ENCODE measurements at regions not wholly inside any gene's neighbourhood (a gene's known extent, or its start where the extent isn't known, plus 50 kb on each side); places are given as distances from the start of the nearest gene placed in this dataset.
A peak's percentile ranks its signal among the peaks of the same experiment; 100 is the strongest.

DNA sequence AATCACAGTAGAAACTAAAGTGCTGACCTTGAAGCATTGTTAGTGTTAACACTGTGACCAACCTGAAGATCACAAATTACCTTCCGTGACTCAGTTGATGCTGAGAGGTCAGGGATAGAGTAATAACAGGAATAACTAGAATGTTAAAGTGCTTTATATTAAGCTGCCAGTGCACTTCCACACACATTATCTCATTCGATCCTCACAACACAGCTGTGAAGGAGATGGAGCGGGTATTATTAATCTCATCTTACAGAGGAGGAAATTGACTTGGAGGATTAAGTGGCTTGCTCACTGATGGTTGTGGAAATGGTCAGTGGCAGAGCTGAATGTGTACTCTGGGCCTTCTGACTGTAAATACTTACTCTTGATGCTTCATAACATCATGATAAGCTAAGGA, 252.5 kb upstream of the DMRT1 start:
- DNase-seq (ENCODE audit: low read depth, low spot score) = no peak
- no peak for TF ChIP-seq CTCF (IDR thresholded peaks at IDR 0.05; ENCODE audit: low read depth, low read length)
- in situ Hi-C loops (cut with HindIII; ENCODE audit: low sequenced_read_pairs) = no loop called here
- no peak overlapping the region for H3K4me3 ChIP-seq (ENCODE audit: low read depth, low read length)

- TF ChIP-seq CTCF (IDR thresholded peaks at IDR 0.05; ENCODE audit: low read depth, low read length) = no peak
- DNase-seq (ENCODE audit: low read depth, low spot score) = peak; percentile 50
- in situ Hi-C loops (cut with HindIII; ENCODE audit: low sequenced_read_pairs) = no loop called here
- H3K4me3 ChIP-seq (ENCODE audit: low read depth, low read length) = no peak overlapping the region
Observed at GRCh38 chr9:589723-590122, 251.8 kb upstream of the DMRT1 start.

DNA sequence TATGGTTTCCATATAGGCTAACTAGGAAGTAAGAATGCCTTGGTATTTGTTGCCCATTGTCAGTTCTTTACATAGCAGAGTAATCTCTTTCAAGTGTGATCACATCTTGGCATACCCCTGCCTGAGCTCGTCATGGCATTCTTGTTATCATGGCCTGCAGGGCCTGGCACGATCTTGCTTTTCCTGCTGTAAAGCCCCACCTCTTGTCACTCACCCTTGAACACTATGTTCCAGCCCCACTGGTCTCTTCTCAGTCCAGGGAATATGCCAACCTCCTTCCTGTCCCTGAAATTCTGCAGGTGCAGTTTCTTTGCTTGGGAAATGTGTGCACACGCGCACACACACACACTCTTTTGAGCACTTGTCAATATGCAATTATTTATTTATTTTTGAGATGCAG, 250.2 kb upstream of the DMRT1 start:
- DNase-seq (ENCODE audit: low read depth, low spot score) = no peak
- in situ Hi-C loops (cut with HindIII; ENCODE audit: low sequenced_read_pairs) = no loop called here
- TF ChIP-seq CTCF (IDR thresholded peaks at IDR 0.05; ENCODE audit: low read depth, low read length) = no peak
- H3K4me3 ChIP-seq (ENCODE audit: low read depth, low read length) = no peak overlapping the region

- no peak for TF ChIP-seq CTCF (IDR thresholded peaks at IDR 0.05; ENCODE audit: low read depth, low read length)
- in situ Hi-C loops (cut with HindIII; ENCODE audit: low sequenced_read_pairs) = no loop called here
- H3K4me3 ChIP-seq (ENCODE audit: low read depth, low read length) = no peak overlapping the region
- DNase-seq (ENCODE audit: low read depth, low spot score) = no peak
Observed at GRCh38 chr9:592225-592624, 249.3 kb upstream of the DMRT1 start.

DNA sequence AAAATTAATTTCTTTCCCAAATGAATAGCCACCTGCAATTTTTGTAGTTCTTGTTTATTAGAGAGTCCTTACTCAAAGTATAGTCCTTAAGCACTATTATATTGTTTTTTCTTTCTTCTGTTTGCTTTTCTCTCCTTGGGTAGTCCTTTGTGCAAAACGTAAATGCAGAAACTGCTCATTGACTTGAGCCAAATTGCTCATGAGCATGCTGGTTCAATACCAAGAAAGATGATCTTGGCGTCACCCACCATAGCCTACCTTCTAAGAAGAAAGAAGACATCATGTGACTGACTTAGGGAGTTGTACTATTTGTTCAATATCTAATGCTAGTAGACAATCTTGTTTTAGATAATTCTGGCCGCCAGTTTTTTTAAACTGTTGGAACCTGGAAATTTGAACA, 248.8 kb upstream of the DMRT1 start:
- in situ Hi-C loops (cut with HindIII; ENCODE audit: low sequenced_read_pairs) = no loop called here
- TF ChIP-seq CTCF (IDR thresholded peaks at IDR 0.05; ENCODE audit: low read depth, low read length) = no peak

GRCh38 chr9:593809-594208, 247.7 kb upstream of the DMRT1 start:
- in situ Hi-C loops (cut with HindIII; ENCODE audit: low sequenced_read_pairs) = no loop called here
- no peak for TF ChIP-seq CTCF (IDR thresholded peaks at IDR 0.05; ENCODE audit: low read depth, low read length)
- H3K4me3 ChIP-seq (ENCODE audit: low read depth, low read length) = no peak overlapping the region
- no peak for DNase-seq (ENCODE audit: low read depth, low spot score)

More for the DNA sequence above, 248.8 kb upstream of the DMRT1 start:
- H3K4me3 ChIP-seq (ENCODE audit: low read depth, low read length) = no peak overlapping the region
- no peak for DNase-seq (ENCODE audit: low read depth, low spot score)

GRCh38 chr9:596703-597102, 244.8 kb upstream of the DMRT1 start:
- no peak overlapping the region for H3K4me3 ChIP-seq (ENCODE audit: low read depth, low read length)
- no peak for DNase-seq (ENCODE audit: low read depth, low spot score)
- no peak for TF ChIP-seq CTCF (IDR thresholded peaks at IDR 0.05; ENCODE audit: low read depth, low read length)
- in situ Hi-C loops (cut with HindIII; ENCODE audit: low sequenced_read_pairs) = no loop called here
